ENCODE measurements at regions not wholly inside any gene's neighbourhood (a gene's known extent, or its start where the extent isn't known, plus 50 kb on each side); places are given as distances from the start of the nearest gene placed in this dataset.

- Histone ChIP-seq H3K27ac (no peak overlapping the region), H3K27me3 (no peaks in the 10 kb centered on the region), H3K4me3 (no peak overlapping the region), H3K36me3 (replicated peaks in 1 of 2) (no peaks in the 10 kb centered on the region), H3K4me1 (replicated peaks in 1 of 2) (no peaks in the 10 kb centered on the region), H3K9me3 (replicated peaks in 1 of 3) (no peaks in the 10 kb centered on the region)
- WGBS, 4 donors: 25 to 40% (median 35%) methylated on average over 3 of the region's 3 CpGs
- peak in 1 of 7 donors; percentile 46 for DNase-seq
- intact Hi-C loops (cut with DNase I): no loop called here
- no peak for TF ChIP-seq CTCF (IDR thresholded peaks at IDR 0.05)
- no peak for TF ChIP-seq POLR2A (IDR thresholded peaks at IDR 0.05)
These were observed 154.0 kb upstream of the KCNG1 start for GRCh38 chr20:51176876-51177275.

- intact Hi-C loops (cut with DNase I): no loop called here
- peak in 1 of 7 donors; percentile 25 for DNase-seq
- Histone ChIP-seq H3K4me3 (no peak overlapping the region), H3K36me3 (replicated peaks in 1 of 2) (no peaks in the 10 kb centered on the region), H3K4me1 (replicated peaks in 1 of 2) (no peaks in the 10 kb centered on the region), H3K9me3 (replicated peaks in 1 of 3) (no peaks in the 10 kb centered on the region), H3K27me3 (no peaks in the 10 kb centered on the region), H3K27ac (no peak overlapping the region)
- TF ChIP-seq POLR2A (IDR thresholded peaks at IDR 0.05): no peak
- no peak for TF ChIP-seq CTCF (IDR thresholded peaks at IDR 0.05)
- WGBS, 4 donors: 82 to 91% (median 85%) methylated on average over 8 of the region's 8 CpGs
These were observed 153.5 kb upstream of the KCNG1 start for GRCh38 chr20:51176446-51176845.

GRCh38 chr20:51175724-51176123, 152.8 kb upstream of the KCNG1 start:
- Histone ChIP-seq H3K27ac (no peak overlapping the region), H3K4me3 (no peak overlapping the region), H3K9me3 (replicated peaks in 1 of 3) (no peaks in the 10 kb centered on the region), H3K27me3 (no peaks in the 10 kb centered on the region), H3K4me1 (replicated peaks in 1 of 2) (no peaks in the 10 kb centered on the region), H3K36me3 (replicated peaks in 1 of 2) (no peaks in the 10 kb centered on the region)
- 80 to 100% (median 84%) methylated on average over 2 to 5 of the region's 5 CpGs for WGBS, 4 donors
- DNase-seq: peak in 1 of 7 donors; percentile 31
- intact Hi-C loops (cut with DNase I): no loop called here
- no peak for TF ChIP-seq POLR2A (IDR thresholded peaks at IDR 0.05)
- TF ChIP-seq CTCF (IDR thresholded peaks at IDR 0.05): no peak

- WGBS, 4 donors: 86 to 91% (median 87%) methylated on average over 10 of the region's 10 CpGs
- H3K27ac ChIP-seq: no peak overlapping the region
- intact Hi-C loops (cut with DNase I): no loop called here
- no peak overlapping the region for H3K4me3 ChIP-seq
- H3K27me3 ChIP-seq: no peaks in the 10 kb centered on the region
- no peak for TF ChIP-seq POLR2A (IDR thresholded peaks at IDR 0.05)
- no peak for TF ChIP-seq CTCF (IDR thresholded peaks at IDR 0.05)
- no peaks in the 10 kb centered on the region for H3K9me3 ChIP-seq (replicated peaks in 1 of 3)
- H3K4me1 ChIP-seq (replicated peaks in 1 of 2): no peaks in the 10 kb centered on the region
- peak in 1 of 7 donors; percentile 27 for DNase-seq
- H3K36me3 ChIP-seq (replicated peaks in 1 of 2): no peaks in the 10 kb centered on the region
These were observed 152.2 kb upstream of the KCNG1 start for GRCh38 chr20:51175156-51175555.

All from adrenal gland (tissue), 9 donors.